Superior temporal gyrus (tissue), 1 donor: ENCODE measurements at regions not wholly inside any gene's neighbourhood (a gene's known extent, or its start where the extent isn't known, plus 50 kb on each side); places are given as distances from the start of the nearest gene placed in this dataset.

Source experiments
- DNase-seq: peaks from one replicate; pipeline ENCODE4 v3.0.0-alpha.2; 2016; ENCODE audit errors: extremely low spot score

DNA sequence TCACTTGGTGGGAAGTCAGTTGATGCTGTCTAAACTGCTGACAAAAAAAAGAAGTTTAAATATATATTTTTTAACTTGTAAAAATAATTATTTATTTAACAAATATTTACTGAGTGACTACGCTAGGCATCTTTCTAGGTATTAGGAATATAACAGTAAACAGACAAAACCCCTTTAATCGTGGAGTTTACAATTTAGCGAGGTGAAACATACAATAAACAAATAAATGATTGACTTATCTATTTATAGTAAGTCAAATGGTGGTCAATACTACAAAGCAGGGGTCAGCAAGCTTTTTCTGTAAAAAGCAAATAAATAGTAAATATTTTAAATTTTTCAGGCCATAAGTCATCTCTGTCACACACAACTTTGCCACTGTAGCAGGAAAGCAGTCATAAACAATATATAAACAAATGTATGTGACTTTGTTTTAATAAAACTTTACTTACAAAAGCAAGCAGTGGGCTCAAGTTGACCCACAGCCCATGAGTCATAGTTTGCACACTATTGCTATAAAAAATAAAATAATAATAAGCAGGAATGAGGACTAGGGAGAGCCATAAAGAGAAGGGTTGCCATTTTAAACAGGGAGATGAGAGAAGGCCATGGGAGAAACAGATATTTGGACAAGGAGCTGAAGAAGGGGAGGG, 263.9 kb downstream of the PLPP3 start:
- DNase-seq: no peak

DNA sequence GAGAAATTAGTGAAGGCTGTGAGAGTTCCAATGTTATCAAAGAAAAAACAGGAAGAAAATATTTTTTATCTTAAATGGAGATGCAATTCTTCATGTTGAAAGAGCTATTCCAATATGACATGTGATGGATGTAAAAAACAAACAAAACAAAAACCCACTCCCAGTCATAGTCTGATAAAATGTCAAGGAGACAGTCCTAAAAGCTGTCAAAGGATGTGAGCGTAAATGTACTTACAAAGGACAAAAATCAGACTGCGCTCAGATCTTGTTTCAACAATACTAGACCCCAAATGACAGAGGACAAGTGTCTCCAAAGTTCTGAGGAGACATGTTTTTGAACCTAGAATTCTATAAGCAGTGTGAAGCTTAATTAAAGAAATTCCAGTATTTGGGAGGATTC, 265.8 kb downstream of the PLPP3 start:
- no peak for DNase-seq

DNA sequence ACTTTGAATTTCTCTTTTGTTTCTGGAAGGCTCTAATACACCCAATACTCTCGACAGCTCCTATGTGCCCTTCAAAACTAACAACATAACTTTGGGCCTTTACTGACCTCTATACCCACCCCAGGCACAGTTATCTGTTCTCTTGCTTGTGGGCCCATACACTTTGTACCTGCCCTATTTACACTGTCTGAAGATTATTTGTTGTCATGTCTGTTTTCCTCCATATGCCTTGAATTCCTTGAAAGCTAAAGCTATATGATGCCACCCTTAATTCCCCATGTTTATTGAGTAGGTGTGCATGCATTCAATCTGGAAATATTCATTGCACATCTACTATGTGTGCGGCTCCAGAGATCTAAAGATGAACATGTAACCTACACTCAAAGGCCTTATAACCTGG, 267.6 kb downstream of the PLPP3 start:
- DNase-seq: no peak

DNA sequence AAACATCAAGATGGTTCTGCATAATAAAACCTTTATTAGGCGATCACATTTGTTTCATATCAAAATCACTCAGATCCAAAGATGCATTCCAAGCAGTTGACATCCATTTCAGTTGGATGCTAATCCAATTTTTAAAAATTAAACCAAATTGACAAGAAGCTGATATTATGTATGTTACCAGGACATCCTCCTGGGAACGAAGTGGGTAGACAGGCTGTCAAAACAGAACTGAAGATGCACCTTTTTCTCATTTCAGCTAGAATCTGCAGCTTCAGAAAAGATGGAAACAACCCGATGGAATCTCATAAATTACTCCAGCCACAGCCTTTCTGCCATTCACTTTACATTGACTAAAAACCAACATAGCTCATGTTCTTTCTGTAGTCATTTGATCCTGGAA, 268.4 kb downstream of the PLPP3 start:
- DNase-seq: no peak

DNA sequence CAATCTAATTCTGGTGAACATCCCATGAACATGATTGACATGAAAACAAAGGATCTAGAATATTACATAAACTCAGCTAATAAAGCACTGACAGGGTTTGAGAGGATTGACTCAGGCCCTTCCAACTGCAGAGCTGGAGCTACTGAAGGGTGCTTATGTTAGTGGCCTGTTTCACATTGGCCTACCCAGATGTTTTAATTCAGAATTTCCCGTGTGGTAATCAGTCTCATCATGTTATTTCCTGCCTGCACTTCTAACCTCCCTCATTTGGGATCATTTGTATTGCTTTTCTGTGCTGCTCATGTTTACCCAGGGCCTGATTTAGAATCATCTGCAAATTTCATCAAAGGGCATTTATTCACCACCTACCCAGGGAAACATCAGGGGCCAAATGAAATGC, 270.3 kb downstream of the PLPP3 start:
- DNase-seq: no peak

DNA sequence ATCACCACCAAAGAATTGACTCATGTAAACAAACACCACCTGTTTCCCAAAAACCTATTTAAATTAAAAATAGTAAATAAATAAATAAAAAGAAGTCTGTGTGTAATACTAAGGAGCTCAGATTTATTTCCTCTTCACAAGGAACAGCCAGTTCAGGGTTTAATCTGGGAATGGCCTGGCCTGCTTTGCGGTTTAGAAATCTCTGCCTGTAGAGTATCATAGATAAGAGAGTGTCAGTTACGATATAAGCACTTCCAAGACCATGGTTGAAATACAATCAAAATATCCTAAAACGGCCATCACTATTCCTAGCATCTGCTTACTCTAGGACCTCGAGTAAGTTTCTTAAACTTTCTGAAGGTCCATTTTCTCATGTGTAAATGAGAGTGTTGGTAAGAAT, 274.4 kb downstream of the PLPP3 start:
- no peak for DNase-seq

DNA sequence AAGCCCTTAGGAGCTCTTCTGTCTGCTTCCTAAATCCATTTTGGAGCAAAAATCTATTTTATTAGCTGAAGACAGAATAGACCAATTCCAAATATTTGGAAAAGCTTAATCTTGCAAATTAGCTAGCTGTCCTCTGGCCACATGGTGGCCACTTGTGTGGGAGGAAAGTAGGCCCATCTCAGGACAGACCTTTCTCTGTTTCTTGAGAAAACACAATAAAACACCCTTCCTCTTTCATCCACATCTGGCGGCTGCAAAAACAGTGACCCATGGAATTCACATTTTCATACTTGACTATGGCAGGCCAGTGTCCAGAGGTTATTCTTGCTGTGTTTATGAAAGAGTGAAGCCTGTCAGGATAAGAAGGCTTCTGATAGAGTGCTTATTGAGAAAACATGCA, 275.6 kb downstream of the PLPP3 start:
- DNase-seq: no peak

DNA sequence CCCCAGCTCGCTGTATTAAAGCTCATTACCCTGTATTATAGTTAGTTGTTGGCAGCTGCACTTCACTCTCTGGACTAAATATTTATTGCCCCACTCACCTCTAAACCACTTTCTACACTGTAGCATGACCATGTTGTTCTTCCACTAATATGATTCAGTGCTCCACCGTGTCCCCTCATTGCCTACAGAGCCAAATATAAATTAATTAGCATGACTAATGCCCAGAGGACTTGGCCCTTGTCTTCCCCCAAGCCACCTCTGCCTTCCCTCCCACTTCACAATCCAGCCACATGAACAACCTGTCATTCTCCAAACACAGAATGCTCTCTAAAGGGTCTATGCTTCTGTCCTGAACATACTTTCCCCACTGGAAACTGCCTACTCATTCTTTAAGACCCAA, 276.5 kb downstream of the PLPP3 start:
- no peak for DNase-seq

DNA sequence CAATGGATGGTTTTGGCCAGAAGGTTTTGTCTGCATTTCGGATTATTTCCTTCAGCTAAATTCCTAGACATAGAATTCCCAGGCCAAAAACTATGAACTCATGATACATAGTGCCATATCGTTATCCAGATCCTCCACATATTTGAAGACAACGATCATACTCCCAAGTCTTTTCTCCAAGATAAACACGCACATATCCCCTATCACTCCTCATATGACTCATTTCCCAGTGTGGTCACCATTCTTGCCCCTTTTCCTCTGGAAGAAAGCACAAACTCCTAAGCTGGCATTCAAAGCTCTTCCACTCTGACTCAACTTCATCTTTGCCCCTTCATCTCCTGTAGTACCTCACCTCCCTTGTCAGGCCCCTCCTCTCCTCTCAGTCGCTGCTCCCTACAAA, 277.6 kb downstream of the PLPP3 start:
- DNase-seq: no peak

DNA sequence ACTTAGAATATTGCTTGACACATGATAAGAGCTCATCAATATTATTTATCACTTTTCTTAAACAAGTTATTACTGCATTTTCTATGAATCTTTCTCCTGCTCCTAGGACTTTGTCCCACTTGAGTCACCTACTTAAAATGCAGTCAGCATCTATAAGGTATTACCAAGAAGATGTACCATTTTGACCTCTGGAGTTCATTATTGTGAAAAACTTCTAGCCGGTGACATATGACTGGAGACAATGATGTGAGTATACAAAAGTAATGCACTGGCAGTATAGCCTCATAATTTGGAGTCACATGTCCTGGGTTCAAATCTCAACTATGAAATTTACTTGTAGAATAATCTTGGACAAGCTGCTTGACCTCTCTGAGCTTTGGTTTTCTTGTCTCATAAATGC, 278.5 kb downstream of the PLPP3 start:
- no peak for DNase-seq

DNA sequence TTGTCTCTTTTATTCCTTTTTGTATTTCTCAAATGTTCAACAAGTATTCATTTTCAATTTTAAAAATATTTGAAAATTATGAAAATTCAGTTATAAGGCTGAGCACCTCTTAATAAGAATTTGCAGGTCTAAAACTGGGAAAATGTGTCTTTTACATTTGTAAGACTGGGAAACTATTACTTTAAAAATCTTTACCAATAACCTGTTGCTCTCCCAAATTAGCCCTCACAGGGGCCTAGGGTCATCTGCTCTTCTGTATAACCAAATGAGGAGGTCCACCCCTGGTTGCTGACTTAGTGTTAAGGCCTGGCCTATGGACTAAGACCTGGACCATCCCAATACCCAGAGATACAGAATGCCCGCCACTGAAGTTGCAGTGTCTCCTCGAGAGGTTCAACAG, 280.5 kb downstream of the PLPP3 start:
- DNase-seq: no peak

DNA sequence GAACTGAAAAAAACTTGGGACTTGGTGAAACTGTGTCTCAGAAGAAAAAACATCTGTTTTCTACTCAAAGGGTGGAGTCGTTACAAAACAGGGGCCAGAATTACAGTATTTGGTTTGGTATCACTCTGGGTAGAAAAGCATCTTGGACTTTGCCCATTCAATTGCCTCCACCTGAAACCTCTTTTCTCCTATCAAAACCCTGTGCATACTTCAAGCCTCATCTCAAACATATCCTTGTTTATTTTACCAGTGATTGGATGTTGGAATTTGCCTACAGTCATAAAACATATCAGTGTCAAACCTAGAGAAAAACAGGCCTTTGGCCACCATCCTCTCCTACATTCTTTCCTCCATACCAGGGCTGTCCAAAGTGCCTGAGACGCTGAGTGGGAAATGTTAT, 281.5 kb downstream of the PLPP3 start:
- DNase-seq: no peak

DNA sequence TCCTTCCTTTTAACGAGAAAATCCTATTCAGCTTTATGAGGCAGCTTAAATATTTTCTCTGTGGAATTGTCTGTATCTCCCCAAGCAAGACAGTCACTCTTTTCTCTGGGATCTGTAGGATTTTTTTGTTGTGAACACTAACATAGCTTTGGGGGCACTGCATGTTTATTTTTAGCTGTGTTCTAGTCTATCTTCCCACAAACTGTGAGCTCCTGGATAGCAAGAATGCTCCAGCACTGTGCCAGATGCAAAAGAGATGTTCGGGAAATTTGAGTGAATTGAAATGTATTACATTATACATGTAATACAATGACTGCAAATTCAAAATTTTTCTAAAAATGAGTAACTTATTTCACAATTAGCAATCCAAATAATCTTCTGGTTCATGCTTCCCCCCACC, 282.2 kb downstream of the PLPP3 start:
- no peak for DNase-seq

DNA sequence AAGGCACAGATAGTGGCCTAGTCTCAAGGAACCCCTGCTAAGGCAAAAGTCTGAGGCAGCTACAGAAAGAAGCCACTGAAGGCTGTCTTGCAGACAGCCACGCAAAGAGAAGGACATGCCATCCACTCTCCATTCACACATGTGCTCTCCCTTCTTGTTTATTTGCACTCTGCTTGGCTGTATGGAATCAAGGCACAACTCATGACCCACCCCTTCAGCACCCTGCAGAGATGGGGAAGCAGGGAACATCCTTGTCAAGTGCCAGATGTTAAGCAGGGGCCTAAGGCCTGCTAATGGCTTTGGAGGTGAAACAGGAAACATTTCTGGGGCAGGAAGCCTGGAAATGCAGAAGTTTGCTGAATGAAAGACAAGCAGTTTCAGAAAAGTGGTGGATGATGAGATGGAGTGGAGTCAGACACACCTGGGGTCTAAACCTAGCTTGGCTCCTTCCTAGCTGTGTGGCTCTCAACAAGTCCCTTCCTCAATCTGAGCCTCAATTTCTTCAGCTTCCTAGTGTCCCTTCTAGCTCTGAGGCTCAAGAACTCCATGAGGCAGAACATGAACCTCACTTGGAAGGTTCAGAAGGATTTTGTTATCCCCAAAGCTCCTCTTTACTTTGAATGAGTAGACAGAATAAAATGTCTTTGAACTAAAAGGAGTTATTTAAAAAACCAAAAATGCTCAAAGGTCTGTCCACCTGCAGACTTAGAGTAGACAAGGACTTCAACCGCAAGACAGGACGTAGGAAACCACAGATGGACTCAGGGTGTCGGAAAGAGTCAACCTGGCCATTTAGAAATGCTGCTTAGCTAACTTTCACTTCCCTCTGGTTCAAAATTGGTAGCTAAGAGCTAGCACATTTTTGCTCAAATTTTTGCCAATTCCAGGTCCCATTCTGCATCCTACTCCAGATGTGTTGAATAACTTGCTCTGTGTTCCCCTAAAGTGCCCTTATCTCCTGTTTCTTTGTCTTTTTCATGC, 283.1 kb downstream of the PLPP3 start:
- no peak for DNase-seq

DNA sequence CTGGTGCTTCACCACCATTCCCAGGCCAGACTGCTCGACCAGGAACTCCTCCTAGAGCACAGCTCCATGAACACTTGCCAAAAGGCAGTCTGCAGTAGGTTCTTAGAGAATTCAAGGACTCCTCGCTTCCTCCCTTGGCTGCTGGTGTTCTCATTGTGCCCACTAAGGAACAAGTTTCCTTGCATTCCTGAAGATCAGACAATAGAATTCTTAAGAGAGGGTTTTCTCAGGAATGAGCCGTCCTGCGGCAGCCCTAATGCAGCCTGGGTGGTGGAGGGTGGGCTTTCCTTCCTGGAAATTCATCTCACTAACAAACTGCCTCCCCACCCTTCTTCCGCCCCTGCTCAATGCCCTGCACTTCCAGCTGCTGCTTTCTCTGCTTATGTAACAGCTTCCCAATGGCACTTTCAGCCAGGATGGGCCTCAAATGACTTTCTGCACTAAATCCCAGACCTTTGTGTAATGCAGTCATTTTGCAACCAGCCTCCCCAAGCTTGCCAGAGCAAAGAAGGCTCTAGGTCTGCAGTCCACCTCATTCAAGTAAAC, 287.9 kb downstream of the PLPP3 start:
- DNase-seq: no peak

DNA sequence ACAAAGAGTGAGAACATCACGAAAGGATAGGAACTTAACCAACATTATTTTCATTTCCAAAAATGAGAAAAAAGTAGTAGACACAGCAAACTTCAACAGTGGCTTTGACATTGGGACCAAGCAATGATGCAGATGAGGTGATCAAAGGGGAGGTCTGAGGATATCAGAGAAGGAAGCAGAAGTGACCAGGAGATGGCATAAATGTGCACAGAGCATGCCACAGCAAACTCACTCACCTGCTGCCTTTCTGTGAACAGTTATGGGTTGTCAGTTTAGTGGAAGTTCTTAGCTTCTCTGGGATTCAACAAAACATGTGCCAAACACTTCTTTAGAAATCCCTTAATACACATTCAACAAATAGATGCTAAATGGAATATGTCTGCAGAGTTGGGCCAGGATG, 290.1 kb downstream of the PLPP3 start:
- DNase-seq: no peak

DNA sequence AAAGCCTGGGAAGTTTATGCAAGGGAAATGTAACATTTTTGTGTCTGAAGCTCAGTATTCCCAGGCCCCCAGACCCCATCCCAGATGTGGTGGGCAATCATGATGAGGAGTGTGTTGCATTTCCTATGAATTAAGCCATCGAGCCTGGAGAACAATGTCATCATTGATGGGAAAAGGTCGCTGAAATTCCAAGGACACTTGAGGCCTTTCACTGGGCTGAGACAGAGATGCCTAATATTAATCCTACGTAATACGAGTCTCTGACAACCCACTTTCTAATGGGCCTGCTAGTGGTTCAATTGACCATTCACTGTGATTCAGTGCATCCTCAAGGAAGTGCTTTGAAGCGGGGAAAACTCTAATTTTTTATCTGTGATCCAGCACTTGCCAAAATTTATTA, 291.6 kb downstream of the PLPP3 start:
- DNase-seq: no peak

DNA sequence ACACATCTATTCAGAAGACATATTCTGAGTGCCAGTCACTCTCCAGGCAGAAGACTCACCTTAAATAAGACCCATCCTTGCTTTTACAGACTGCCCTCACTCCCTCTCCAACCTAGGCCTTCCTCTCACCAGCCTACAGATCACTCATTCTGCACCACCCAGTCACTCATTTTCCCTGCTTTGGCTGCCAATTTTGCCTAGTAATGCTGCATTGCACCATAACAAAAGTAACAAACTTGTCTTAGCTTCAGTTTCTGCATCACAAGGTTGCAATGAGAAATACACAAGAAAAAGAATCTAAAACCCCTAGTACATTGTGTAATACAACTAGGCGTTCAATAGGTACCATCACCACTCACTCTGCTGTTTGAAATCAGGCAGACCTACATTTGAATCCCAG, 292.4 kb downstream of the PLPP3 start:
- DNase-seq: no peak

DNA sequence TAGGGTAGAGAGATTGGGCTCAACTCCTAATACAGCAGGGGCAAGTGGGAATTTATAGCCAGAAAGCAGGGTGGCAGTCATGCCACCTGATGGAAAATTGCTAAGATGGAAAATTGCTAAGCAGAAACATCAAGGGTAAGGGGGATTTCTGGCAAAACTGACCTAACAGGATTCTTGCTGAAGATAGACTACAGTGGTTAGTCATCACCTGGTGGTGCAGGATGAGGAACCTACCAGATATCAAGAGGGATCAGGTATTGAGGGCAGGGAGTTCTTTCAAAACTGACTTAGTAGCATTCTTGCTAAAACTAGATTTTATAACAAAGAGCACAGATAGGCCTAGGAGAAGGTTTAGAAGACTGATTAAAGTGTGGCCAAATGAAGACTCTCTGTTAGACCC, 292.9 kb downstream of the PLPP3 start:
- no peak for DNase-seq

DNA sequence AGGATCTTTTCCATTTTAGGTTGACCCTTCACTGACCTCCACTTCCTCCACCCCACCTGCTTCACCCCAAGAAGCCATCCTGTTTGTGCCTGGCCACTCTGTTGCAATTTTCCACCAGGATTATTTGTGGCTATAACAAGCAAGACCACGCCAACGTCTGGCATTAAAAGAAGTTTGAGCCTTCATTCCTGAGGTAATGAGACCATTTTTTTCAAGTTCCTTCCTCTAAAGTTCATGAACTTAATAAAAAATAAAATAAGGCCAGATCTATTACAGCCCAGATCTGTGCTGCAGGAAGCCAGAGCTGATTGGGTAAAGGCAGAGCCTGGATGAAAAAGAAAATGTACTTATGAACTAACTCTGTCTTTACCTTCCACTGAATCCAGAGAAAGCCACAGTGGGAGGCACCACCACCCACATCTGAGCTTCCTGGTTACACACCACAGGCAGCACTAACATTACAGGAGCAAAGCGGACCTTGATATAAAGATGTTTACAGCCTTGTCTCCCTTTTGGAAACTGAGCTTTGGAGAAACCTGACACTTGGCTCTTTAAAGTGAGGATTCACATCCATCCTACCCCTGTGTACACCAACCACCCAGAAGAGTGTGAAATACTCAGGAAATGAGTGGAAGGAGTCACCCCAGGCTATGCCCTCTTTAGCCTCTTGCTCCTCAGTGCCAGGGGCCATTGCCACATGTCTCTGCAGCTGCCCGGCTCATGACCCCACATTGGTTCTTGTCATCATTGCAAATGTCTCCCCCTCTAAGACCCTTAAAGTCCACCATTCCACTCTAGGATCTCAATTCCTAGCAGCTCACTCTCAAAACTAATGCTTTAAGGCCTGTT, 293.6 kb downstream of the PLPP3 start:
- DNase-seq: no peak

DNA sequence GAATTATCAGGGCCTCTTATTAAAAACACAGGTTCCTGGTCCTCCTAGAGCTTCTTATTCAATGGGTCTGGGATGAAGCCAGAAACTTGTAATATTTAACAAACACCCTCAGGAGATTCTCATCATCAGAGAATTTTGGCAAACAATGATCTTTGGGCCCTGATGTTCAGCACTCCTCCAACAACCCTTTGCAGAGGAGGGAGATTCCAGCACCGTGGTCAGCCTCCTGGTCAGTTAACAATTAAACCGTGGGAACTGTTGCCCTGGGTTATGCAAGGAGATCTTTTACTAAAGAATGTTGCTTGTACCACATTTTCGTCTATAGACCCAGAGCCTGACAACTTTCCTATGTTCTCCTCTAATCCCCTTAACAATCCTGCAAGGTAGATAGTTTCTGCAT, 294.4 kb downstream of the PLPP3 start:
- DNase-seq: no peak

DNA sequence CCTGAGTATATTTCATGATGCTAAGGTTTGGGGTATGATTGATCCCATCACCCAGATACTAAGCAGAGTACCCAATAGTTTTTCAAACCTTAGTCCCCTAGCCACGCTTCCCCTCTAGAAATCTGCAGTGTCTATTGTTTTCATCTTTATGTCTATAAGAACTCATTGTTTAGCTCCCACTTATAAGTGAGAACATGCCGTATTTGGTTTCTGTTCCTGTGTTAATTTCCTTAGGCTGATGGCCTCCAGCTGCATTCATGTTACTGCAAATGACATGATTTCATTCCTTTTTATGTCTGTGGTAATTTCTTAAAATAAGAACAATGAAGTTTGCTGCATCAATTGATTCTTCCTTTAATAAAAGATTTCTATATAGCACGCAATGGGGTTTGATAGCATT, 301.3 kb downstream of the PLPP3 start:
- DNase-seq: no peak
